GF-D8 (cell line): ENCODE measurements at regions not wholly inside any gene's neighbourhood (a gene's known extent, or its start where the extent isn't known, plus 50 kb on each side); places are given as distances from the start of the nearest gene placed in this dataset.

Experiments
- DNase-seq: peaks from one replicate; lab custom pipeline; 2025; lab: John Stamatoyannopoulos, UW

DNA sequence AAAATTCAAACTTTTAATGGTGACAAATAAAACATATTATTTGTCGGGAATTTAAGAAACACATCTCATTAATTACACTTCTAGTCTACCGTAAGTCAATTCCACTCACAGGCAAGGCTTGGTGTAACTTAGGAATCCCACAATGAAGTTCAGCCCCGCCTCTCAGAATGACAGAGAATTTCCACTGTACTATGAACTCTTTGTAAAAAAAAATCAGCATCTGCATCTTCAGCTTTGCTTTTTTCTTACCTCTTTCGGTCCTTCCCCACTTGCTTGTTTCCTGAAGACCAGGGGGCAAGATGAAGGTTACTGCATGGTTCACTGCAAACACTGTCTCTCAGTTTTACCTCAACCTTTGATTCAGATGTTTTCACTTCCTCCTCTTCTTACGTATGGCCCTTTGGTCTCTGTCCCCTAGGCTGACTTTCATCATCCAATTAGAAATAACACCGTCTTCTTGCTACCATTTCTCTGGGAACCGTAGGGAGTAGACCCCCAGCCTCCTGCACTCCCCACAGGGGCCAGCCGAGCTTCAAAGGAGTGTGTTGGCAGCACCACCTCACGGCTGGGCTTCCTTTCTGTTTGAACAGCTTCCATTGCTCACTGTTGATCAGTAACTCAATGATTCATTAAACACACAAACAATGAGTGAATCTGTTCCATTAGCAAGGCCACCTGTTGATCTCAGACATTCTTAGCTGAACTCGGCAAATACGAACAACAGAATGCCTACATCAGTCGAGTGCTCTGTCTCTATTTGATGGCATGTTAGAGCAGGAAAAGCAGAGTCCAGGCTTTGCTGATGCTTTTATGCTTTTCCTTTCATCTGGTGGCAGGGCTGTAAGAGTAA is 343.0 kb downstream of the BMP4 start:
- DNase-seq: no peak

- DNase-seq: no peak
Measured at GRCh38 chr14:53610947-53611346, 345.7 kb downstream of the BMP4 start.

GRCh38 chr14:53609009-53609408 is 347.6 kb downstream of the BMP4 start:
- no peak for DNase-seq

- DNase-seq: no peak
Measured at GRCh38 chr14:53608369-53608768, 348.3 kb downstream of the BMP4 start.

DNA sequence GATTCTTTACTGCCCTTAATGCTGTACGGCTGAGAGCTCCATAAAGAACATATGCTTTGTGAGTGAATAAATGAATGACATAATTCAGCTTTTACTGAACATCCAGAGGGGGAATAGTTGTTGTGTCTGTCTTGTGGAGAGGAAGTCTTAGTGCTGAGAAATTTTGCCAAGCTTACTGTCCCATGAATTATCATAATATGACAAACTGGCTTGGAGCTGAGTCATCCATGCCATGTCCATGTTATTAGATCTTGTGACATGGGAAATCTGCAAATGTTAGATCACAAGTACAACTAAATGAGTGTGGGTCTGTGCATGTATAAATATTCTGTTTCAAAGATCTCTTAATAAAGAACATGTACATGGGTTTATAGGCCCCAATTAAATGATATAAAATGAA is 350.4 kb downstream of the BMP4 start:
- DNase-seq: no peak

- no peak for DNase-seq
Measured at GRCh38 chr14:53605562-53605961, 351.1 kb downstream of the BMP4 start.

DNA sequence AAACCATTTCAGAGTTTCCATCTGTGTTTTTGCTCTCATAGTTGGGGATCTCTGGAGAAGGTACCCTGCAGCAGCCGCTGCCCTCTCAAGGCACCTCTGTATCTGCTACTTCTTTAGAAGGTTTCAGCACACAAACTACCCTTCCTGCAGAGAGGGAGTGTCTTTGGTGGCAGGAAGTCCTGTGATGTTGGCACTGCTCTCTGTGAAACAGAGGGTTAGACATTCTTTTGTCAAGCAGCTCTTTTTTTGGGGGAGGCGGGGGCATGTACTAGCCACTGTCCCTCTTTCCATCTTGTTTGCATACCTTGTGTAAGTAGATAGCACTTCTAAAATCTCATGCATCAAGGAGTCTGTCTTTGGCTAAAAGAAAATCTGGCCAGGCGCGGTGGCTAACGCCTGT is 352.6 kb downstream of the BMP4 start:
- no peak for DNase-seq

DNA sequence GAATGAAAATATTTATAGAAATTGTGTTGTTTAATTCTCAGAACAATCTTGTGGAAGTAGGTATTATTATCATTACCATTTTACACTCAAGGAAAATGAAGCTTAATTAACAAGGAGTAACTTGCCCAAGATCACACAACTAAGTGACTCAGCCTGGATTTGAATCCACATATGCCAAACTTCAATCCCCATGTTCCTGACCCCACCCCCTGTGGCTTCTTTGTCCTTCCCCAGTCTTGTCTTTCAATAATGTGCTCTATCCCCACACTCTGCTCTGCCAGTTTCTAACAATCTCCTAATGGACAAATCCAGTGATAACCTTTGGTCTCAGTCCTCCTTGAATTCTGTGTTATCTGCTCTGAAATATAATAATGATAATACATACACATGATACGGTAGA is 355.2 kb downstream of the BMP4 start:
- no peak for DNase-seq

DNA sequence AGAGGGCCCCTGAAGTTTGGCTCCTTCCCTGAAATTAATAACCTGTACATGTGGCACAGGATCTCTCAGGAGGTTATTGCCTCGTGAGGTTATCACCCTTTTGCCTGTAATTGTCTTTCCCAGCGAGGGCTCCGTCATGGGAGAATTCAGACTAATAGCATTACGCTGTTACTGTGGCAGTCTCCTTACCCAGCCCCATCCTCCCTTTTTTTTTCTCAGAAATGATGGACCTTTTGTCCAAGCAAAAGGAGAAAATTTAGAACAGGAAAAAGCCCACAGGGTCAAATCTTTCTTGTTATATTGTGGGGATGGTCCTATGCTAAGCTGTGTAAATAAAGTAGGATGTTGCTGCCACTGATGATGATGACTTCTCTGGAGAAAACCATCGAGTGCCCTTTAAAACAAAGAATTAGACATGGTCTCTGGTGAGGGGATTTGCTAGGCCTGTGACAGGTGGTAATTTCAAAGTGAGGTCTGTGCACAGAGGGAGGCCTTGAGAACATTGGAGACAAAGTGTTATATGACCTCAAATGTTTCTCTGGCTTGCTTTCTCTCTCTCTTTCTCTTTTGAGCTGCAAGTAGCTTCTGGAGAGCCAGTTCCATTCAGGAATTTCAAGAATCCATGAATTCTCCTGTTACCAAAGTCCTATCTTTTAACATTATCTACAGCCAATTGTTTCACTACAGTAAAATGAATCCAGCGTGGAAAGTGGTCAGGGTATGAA is 357.2 kb downstream of the BMP4 start:
- no peak for DNase-seq

DNA sequence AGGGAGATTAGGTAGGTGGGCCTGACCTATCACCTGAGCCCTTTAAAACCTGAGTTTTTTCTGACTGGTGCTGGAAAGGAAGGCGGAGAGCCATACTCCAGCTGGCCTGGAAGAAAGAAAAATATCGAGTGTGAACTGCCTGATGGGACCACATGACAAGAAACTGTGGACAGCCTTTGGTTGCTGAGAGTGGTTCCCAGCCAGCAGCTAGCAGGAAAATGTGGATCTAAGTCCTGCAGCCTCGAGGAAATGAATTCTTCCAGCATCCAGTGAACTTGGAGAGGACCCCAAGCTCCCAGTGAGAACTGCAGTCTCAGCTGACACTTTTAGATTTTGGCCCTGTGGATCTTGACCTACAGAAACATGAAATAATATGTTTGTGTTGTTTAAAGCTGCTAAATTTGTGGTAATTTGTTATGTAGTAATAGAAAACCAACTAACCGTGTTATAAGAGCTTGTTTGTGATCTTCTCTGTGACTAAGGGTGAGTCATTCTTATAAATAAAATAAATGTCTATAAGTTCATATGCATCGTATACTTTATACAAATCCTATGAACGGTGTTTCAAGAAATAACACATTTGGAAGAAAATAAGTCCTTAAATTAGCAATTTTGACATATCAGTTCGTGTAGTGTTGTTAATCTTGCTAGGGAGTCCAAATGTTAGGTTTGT is 359.6 kb downstream of the BMP4 start:
- DNase-seq: no peak

DNA sequence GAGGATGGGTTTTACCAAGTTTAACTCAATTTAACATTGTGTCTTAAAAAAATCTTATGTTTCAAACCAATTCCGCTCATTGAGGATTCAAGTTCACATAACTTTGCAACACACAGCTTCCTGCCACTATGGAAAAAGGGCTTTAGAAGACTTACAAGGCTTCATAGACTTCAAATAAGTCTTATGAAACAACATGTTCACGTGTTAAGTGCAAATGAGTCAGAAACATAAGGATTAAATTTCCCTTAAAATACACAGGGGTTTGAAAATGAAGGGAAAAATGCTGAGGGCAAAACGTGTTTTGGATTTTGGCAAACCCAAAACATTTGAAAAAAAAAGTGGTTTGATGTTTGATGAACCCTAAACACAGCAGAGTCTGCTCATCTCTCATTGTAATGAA is 364.8 kb downstream of the BMP4 start:
- no peak for DNase-seq

DNA sequence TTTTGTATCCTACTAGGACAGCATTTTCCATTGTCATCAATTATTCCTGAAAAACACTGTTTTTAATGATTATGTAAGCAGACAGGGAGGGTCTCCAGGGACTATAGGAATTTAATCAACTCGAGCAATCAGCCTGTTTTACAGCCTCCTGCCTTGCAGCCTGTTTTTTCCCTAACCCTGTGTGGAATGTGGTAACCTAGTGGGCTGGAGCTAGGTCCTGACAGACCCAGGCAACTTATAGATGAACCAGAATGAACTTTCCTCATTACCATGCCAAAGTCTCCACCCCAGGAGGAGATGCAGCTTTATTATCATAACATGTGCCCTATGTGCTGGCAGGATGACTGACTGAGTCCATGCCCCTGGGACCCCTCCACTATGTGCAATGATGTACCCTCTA is 375.1 kb downstream of the BMP4 start:
- DNase-seq: no peak

GRCh38 chr14:53571641-53572328 is 384.8 kb downstream of the BMP4 start:
- no peak for DNase-seq

DNA sequence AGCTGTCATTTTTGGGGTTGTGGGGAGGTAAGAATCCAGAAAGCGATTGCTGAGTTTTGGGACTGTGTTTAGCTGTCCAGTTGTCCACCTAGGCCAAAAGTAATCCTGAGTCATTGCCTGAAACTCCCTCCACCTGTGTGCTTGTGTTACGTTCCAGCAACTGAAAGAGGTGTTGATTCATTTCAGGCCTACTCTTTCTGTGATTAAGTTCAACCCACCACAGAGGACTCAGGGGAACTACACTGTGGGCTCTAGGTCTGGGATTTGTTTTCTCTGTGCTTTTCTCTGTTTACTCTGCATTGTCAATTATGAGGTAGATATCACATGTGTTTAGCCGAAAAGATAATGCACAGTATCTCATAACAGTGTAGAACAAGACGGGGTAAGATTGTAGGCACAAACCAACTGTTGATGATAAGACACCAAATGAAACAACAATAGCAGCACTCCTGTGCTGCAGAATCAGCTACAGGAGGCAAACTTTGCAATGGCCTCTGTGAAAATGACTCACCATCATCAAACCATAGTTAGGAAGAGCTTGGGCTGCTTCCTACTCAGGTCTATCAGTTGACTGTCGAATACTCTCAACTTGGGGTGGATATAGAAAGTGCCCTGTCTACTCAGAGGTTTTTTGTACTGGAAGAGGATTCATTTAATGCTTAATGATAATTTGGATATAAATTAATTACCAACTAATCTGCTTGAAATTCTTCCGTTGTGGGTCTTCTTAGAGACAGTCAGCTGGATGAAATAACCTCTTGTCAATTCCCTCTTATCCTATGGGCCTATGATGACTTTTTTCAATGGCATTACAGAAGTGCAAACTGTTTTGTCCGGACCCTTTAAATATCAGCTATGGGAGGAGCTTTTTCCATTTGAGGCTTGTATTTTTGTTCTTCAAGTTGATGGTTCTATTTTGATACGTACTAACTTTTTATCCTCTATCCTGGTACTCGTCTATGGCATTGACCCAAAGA is 385.9 kb downstream of the BMP4 start:
- DNase-seq: no peak

DNA sequence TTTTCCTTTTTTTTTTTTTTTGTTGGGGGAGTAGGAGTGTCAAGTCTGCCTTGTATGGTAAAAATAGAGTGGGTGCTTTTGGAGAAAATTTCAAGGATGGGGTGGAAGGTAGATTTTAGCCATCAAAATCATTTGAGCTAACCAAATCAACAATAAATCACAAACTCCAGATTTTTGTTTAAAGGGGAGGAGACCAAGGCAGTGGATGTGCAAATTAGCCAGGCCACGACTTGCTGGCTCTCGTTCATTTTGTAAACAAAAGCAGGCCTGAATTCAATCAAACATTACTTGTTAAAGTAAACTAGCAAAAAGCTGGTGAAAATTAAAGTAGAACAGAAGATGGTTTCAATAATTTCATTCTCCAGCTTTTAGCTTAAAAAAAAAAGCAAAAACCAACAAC is 387.2 kb downstream of the BMP4 start:
- no peak for DNase-seq

GRCh38 chr14:53567236-53567780 is 389.3 kb downstream of the BMP4 start:
- DNase-seq: no peak

DNA sequence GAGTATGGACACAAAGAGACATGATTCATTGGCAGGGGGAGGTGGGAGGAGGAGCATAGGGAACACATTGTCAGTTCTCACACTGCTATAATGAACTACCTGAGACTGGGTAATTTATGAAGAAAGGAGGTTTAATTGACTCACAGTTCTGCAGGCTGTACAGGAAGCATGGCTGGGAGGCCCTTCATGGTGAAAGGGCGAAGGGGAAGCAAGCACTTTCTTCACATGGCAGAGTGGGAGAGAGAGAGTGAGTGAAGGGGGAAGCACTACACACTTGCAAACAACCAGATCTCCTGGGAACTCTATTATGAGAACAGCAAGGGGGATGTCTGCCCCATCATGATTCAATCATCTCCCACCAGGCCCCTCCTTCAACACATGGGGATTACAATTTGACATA is 391.8 kb downstream of the BMP4 start:
- DNase-seq: no peak

- DNase-seq: no peak
Measured at GRCh38 chr14:53563628-53564027, 393.0 kb downstream of the BMP4 start.

- DNase-seq: no peak
Measured at GRCh38 chr14:53553221-53553620, 400.1 kb upstream of the DDHD1 start.

DNA sequence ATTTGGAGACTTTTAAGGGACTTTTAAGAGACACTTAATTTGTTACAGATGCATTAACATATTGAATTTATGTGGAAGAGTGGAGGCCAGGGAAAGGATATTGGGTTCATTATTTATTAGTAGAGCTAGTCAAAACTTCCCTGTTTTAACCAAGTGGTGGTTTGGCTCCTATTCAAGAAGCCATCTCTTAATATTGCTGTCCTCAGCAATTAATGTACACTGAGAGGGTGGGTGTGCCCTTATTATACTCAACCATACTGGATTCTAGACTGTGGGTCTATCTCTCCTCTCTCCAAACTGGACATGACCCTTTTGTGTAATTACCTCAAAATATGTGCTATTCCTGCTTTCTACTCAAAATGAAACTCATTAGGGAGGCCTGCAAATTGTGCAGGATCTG is 398.7 kb upstream of the DDHD1 start:
- no peak for DNase-seq

- DNase-seq: no peak
Measured at GRCh38 chr14:53550776-53551175, 397.7 kb upstream of the DDHD1 start.
